NB4 (cell line): ENCODE measurements at regions not wholly inside any gene's neighbourhood (a gene's known extent, or its start where the extent isn't known, plus 50 kb on each side); places are given as distances from the start of the nearest gene placed in this dataset.

Source experiments
- POLR2A ChIP-seq: IDR thresholded peaks from 2 replicates; pipeline ENCODE4 v1.6.1; 2011; ENCODE audit warnings: mild to moderate bottlenecking; ENCODE audit not compliant: insufficient read length; ENCODE audit errors: extremely low read depth
- TF ChIP-seq, protein P1 (sequence below): IDR thresholded peaks from one replicate; pipeline ENCODE4 v1.5.1; 2012; ENCODE audit warnings: low read depth, low read length

DNA sequence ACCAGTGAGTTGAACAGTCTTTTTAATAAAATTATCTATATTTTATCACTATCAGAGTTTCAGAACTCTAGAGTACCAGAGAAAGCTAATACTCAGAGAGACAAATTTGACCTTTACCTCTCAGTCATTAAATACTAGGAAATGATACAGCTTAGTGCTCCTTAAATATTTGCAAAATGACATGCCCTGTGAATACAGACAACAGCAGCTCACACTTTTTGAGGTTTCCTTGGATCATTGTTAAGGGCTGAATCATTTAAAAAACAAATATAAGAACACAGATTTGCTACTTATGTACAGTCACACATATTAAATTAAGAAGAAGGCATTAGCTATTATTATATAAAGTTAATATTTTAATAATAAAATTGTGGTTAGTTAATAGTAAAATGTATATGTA, 1158.7 kb upstream of the EYS start:
- TF ChIP-seq, protein P1, sequence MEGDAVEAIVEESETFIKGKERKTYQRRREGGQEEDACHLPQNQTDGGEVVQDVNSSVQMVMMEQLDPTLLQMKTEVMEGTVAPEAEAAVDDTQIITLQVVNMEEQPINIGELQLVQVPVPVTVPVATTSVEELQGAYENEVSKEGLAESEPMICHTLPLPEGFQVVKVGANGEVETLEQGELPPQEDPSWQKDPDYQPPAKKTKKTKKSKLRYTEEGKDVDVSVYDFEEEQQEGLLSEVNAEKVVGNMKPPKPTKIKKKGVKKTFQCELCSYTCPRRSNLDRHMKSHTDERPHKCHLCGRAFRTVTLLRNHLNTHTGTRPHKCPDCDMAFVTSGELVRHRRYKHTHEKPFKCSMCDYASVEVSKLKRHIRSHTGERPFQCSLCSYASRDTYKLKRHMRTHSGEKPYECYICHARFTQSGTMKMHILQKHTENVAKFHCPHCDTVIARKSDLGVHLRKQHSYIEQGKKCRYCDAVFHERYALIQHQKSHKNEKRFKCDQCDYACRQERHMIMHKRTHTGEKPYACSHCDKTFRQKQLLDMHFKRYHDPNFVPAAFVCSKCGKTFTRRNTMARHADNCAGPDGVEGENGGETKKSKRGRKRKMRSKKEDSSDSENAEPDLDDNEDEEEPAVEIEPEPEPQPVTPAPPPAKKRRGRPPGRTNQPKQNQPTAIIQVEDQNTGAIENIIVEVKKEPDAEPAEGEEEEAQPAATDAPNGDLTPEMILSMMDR = no peak
- TF ChIP-seq POLR2A = no peak
